GM19467 (cell line): ENCODE measurements at regions not wholly inside any gene's neighbourhood (a gene's known extent, or its start where the extent isn't known, plus 50 kb on each side); places are given as distances from the start of the nearest gene placed in this dataset.

ENCODE experiments used
- ATAC-seq: cut with Tn5 transposase; IDR thresholded peaks from one replicate; pipeline ENCODE4 v1.9.1; 2021; ENCODE audit warnings: mild to moderate bottlenecking, moderate library complexity; ENCODE audit not compliant: unreplicated experiment

DNA sequence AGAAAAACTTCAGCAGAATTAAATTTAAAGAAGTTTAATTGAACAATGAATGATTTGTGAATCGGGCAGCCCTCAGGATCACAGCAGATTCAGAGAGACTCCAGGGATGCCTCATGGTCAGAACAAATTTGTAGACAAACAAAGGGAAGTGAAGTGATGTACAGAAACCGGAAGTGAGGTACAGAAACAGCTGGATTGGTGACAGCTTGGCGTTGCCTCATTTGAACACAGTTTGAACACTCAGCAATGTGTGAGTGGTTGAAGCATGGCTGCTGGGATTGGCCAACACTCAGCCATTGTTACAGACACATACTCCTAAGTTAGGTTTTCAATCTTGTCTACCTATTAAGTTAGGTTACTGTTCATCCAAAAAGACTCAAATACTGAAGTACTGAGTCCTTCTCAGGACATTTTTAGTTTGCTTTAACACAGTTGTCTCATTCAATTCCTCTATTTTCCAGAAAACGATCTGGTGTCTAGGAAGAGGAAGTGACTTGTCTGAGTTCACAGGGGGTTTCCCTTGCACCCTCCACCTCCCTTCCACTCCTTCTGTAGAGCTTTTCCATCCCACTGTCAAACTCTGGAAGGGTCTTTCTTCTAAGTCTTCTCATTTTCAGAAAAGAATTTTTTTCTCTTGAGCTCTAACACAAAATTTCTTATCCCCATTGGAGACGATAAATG is 137.9 kb downstream of the SLC4A3 start:
- no peak for ATAC-seq

DNA sequence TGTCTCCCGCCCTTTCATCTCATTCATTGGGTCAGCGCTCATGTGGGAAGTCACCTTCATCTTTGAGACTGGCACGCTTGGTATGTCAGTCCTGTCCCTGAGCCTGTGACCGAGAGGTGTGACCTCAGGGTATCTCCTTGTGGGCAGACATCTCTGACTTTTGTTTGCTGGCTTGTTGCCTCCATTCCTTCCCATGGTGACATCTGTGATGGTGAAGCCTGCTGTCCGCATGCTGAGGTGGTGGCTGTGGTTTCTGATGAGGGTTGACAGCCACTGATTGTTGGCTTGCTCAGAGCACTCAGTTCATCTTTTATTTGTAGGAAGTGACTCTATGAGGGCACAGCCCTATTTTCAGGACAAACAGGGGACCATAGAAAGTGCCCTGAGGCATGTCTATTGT is 139.2 kb downstream of the SLC4A3 start:
- no peak for ATAC-seq

DNA sequence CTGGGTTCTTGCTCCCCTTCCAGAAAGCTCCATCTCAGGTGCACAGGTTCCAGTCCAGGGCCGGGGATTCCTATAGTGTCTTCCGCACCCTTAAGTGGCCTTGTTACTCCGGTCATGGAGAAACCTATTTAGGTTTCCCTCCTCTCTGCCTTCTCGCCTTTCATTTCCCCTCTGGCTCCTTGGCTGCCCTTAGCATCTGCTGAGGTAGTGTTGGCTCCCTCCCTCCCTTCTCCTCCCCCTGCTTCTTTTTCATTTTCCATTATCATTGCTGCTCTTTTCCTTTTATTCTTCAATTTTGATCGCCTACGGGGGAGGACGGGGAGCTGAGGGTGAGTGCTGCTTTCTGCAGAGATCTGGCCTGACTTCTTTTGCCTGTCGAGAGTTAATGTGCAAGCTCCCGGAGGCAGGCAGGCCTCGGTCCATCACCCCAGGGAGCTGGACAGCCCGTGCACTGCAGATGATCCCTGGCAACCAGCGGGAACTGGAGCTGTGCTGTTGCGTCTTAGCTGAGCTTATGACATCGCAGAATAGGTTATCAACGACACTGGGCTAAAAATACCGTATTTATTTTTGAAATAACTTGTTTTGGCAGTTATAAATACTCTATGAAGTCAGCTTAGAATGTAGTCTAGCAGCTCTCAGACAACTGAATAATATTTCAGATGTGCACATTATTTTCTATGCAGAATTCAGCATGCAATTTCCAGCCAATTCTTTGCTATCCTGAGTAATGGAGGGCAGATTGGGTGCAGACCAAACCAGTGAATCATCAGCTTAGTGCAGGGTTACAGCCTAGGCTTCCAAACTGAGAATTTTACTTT is 141.9 kb downstream of the SLC4A3 start:
- no peak for ATAC-seq

DNA sequence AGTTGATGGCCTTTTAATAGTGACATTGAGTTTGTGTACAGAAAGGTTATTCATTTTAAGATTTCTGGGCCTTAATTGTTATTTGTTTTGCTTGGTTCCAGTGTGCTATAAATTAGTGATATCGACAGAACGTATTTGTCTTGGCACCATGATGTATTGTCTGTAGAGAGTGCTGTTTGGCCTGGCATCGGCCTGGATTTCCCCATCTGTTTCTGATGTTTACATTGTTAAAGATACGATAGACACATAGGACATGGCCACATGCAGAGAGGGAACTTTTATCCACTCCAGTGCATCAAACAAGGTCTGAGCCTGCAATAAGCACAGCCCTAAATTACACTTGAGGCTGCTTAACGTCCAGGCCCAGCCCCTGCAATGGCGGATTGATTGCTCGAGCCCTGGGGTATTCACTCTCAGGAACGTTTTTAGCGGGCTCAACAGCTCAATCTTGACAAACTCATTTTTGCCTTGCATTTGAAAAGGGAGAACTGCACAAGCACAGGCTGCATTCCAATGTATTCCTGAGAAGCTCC is 144.7 kb downstream of the SLC4A3 start:
- no peak for ATAC-seq

DNA sequence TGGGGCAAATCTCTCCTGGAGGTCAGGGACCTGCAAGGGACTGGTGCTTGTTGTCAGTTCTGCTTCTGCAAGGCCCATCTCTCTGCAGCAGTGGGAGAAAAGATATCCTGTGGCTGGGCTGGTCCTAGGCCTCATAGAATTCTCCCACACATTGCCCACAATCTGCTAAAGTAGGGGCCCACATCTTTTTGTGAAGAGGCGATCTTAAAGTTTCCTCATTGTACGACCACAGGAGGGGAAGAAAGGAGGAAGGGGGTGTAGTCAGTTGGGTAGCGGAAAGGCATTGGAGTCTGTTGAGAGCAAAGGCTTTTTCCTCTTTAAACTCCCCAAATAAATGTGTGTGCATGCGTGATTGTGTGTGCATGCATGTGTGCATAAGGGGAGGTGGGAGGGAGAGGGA is 145.3 kb downstream of the SLC4A3 start:
- no peak for ATAC-seq

DNA sequence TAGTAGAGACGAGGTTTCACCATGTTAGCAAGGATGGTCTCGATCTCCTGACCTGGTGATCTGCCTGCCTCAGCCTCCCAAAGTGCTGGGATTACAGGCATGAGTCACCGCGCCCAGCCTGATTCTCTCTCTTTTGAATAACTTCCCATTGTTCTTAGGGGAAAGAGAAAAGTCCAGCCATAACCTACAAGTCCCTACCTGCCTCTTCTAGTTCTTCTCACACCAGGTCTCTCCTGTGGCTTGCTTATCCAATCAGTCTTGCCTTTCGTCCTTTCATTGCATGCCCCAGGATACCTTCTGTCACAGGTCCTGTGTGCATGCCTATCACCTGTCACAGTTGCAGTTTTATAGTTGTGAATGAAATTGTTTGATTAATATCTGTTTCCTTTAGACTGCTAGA is 148.1 kb downstream of the SLC4A3 start:
- no peak for ATAC-seq

DNA sequence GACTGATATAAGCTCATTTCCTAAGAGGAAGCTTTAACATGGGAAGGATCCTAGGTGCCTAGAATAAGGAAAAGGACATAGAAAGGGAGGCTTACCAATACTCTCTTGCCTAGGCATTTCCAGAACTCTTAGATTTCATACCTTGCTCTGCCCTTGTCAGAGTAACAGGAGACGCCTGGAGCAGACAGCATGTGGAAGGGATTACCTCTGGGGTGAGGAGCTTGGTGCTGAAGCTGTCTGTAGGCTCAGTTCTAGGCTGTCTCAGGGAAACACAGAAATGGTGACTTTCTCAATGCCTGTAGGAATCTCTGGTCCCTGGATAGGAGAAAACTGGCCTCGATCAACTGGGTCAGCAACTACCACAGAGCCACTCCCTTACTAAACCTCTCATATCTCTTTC is 150.0 kb downstream of the SLC4A3 start:
- ATAC-seq: no peak

DNA sequence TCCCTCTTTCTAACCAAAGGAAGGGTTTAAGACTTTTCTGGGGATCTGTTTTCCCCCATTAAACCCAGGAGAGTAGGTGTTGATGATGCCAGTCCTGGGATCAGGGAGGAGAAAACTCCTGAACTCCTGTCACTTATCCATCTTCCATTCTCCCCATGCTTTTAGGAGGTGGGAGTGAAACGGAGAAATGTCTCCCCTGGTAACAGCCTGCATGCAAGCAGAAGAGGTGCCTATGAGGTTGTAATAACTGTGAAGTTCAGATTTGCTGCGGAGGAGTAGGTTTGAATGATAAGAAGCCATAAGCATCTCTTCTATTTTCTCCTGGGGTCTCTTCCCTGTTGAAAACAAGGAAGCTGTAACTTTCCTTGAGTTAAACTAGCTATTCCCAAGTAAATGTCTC is 150.8 kb downstream of the SLC4A3 start:
- ATAC-seq: no peak

DNA sequence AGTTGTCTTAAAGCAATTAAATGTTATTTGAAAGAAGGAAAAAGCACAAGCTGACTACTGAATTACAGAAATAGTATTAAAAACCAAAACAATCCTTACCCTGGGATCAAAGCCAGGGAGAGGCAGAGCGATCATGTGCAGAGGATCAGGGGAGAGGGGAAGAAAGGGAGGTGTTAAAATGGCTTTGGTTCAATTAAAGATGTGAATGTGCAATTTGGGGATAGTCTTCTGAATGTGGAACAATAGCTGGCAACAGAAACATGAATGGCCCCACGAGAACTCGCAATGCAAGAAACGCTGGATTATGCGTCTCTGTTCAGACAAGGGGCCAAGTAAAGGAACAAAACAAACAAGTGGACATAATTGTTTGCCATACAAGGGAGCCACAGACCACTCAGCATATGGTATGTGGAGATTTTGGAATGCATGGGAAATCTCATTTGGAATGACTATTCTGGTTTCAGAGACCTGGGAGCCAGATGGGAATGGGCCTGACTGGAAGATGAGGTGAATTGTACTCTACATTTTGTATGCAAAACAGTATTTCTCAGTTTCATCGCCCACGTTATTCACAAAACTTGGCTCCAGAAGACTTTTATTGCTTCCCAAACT is 155.4 kb downstream of the SLC4A3 start:
- ATAC-seq: no peak

DNA sequence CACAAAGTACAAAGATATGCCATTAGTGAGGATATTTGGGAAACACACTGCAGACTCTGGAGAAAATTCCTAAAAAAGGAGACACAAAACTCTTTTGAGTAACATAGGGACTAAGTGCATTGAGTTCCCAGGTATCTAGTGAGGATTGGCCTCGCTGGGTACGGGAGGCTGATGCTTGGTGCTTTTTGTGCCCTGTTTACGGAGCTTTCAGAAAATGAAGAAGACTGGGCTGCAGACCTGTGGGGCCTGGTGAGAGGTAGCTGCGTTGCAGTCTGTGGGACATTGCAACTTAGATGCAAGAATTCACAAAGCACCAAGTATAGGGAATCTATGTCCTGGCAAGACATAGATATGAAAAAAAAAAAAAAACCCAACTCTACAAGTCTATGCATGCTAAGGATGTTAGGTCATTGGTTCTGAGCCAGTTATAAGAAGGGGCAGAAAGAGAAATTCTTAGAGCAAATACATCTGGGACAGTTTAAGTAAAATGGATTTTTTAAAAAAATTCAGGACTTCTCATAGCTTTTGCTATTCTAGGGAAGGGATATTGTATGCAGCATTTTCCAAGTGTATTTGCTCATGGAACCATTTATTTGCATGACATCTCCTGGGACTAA is 156.0 kb downstream of the SLC4A3 start:
- ATAC-seq: no peak

DNA sequence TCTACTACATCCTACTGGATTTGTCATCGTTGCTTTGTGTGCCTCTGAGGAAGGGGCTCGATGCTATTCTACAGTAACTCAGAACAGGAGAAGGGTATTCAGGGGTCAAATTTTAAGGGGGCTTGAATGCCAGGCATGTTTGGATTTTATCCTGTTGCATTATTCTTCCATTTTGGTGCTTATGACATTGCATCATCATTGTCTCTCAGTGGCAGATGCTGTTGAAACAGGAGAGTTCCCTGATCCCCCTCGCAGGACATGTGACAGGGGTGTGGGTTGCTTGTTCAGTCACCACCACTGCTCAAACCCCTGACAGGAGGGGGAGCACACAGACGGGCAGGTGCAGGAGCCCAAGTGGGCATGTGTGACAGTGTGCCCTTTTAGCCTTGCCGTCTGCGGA is 156.7 kb downstream of the SLC4A3 start:
- ATAC-seq: no peak

DNA sequence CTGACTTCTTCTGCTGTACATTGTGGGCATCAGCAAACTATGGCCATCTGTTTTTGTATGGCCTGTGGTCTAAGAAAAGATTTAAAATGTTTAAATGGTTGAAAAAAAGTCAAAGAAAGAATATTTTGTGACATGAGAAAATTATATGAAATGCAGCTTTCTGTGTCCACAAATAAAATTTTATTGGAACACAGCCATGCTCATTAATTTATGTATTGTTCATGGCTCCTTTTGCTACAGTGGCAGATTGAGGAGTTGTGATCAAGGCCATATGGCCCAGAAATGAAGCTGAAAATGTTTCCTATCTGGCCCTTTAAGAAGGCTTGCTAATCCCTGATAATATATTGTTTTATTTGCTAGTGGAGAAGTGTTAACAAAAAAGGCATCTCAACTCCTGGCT is 162.0 kb downstream of the SLC4A3 start:
- ATAC-seq: no peak

DNA sequence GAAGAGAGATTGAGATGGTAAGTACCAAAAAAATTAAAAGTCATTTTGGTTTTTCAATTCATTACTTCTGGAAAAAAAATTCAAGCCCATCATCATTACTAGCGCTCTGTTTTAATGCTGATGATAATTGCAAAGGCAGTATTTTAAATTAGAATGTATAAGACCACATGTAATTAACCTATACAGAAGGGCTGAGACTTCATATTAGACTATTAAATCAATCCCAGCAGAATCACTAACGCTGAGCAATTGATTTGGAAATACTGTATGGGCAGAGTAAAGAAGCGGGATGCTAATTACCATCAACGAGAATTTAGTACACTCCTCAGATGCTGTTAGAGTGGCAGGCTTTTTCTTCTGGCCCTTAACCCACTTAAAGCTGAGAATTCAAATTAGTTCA is 165.0 kb downstream of the SLC4A3 start:
- no peak for ATAC-seq

DNA sequence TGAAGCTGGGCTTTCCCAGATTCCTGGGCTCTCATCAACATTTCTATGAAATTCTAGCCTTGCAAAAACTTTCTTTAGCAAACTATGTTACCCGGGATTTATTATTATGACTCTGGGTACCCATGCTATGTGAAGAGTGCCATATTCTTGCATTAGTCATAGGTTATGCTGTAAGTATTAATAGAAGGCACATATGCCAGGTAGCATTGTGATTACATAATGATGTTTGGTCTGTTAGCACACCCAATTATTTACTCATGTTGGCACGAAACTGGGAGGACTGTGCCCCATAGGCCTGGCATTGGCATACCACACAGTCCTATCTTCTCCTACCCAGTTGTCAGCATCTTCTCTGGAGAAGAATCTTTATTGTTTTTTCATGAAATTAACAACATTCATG is 171.0 kb downstream of the SLC4A3 start:
- ATAC-seq: no peak

DNA sequence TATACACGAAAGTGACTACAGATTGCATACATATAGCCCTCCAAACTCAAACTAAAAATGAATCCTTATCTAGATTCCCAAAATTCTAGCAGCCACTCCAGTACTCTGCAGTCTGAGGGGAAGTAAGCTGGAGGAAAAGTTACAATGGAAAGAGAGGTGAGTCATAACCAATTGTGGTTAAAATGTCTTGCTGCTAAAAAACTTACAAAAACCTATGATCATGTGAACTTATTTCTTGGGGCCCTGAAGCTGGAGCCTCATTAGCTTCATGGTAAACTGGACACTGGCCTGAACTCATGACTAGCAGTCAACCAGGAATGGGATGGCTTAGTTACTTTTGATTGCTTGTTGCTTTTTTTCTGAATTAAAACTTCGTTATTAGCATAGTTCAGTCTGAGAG is 175.9 kb downstream of the SLC4A3 start:
- ATAC-seq: no peak

DNA sequence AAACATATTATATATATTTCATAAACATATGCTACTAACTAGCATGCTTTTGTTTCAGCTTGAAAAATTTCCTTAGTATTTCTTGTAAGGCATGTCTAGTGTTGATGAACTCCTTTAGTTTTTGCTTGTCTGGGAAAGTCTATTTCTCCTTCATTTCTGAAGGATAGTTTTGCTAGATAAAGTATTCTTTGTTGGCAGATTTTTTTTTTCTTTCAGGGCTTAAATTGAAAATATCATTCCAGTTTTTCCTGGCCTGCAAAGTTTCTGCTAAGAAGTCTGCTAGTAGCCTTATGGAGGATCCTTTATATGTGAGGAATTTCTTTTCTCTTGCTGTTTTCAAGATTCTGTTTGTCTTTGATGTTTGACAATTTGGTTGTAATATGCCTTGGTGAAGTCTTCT is 183.5 kb downstream of the SLC4A3 start:
- ATAC-seq: no peak

DNA sequence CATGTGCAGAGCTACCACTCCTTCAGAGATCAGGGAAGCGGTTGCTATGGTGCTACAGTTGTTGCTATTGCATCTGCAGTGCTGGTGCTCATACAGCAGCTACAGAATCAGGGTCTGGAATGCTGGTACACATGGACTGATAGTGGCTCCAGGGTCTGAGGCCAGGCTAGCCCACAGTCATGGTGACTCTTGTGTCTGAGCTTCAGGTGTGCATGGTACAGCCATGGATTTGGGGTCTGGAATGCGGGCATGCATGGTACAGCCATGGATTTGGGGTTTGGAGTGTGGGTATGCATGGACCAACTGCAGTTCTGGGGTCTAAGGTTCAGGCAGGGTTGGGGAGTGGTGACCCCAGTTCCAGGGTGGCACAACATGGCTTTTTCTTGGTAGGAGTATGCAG is 185.2 kb downstream of the SLC4A3 start:
- no peak for ATAC-seq

DNA sequence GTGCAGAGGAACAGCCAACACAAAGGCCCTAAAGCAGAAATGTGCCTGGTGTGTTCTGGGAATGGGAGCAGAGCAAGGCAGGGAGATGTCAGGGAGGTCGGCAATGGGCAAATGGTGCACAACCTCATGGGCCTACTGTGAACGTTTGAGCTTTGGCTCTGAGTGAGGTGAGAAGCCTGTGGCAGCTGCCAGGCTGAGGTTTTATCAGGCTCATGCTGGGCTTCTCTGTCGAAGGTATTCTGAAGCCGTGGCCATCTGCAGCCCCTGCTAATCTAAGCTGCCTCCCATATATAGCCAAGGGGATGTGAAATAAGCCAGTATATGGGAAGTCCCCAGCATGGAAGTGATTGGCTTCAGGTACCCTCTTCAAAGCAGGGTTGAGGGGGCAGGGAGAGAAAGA is 193.3 kb downstream of the SLC4A3 start:
- no peak for ATAC-seq

DNA sequence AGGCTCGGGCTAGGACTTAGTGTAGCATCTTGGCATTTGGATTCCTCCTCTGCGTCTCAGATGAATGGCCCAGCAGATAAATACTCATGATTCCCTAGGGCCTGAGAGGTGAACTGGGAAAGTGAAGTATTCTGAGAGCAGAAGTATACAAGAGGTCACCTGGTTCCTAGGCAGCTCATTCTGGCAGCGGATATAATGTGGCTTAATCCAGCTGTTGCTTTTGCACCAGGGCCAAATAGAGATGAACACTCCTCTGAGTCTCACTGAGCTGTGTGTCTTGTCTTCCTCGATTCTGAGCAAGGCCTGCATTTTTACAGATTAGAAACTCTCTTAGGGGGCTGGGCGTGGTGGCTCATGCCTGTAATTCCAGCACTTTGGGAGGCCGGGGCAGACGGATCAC is 196.1 kb downstream of the SLC4A3 start:
- no peak for ATAC-seq

DNA sequence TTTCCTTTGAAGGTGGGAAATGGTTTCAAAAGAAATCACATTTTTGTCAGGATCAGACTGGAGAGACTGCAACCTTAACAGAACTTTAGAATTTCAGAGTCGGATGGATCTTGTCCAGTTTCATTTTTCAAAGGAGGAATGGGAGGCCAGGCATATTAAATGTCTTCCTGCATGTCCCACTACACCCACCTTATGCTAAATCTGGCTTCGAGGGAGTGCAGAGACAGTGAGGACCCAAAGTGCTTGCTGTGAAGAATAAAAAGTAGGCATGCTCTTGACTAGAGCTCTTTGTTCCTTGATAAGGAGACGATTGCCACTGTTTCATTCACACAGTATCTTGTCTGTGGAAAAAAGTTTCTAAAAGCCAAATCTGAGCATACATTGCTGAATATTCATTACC is 197.6 kb downstream of the SLC4A3 start:
- no peak for ATAC-seq

DNA sequence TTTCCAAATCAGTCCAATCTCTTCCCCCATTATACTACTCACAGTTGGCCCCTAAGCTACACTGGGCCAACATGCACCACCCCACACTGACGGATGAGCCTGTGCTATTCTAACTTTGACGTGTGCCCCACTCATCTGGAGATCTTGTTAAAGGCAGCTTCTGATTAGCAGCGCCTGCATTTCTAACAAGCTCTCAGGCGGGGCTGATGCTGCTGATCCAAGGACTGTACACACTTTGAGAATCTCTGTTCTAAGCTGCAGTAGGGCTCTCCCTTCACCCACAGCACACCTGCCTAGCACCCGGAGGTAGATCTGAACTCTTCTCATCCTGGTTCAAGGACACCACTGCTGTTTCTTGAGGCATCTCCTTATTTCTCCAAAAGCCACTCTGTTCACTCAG is 200.7 kb downstream of the SLC4A3 start:
- ATAC-seq: no peak
